ENCODE measurements at regions not wholly inside any gene's neighbourhood (a gene's known extent, or its start where the extent isn't known, plus 50 kb on each side); places are given as distances from the start of the nearest gene placed in this dataset.
"Not testable (repeated sequence)": the region's sequence is repeated elsewhere in the genome, so short reads cannot be mapped to it uniquely, and the experiment has no call there.

DNA sequence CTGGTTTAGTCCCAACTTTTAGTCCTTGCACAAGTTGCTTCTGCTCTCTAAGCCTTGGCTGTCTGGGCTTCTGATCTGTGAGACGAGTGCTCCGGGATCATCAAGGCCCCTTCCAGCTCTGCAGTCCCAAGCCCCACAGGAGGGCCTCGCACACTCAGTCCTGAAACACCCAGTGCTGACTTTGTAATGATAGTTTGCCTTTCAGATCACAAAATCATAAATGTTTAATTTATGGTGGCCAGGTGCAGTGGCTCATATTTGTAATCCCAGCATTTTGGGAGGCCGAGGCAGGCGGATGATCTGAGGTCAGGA is 95.9 kb upstream of the SLC25A48 start:
- ChIA-PET POLR2A (no interaction called here), CTCF (no interaction called here)
- no peak for DNase-seq (ENCODE audit: extremely low spot score)
- TF ChIP-seq, protein P1, sequence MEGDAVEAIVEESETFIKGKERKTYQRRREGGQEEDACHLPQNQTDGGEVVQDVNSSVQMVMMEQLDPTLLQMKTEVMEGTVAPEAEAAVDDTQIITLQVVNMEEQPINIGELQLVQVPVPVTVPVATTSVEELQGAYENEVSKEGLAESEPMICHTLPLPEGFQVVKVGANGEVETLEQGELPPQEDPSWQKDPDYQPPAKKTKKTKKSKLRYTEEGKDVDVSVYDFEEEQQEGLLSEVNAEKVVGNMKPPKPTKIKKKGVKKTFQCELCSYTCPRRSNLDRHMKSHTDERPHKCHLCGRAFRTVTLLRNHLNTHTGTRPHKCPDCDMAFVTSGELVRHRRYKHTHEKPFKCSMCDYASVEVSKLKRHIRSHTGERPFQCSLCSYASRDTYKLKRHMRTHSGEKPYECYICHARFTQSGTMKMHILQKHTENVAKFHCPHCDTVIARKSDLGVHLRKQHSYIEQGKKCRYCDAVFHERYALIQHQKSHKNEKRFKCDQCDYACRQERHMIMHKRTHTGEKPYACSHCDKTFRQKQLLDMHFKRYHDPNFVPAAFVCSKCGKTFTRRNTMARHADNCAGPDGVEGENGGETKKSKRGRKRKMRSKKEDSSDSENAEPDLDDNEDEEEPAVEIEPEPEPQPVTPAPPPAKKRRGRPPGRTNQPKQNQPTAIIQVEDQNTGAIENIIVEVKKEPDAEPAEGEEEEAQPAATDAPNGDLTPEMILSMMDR (IDR thresholded peaks at IDR 0.05; ENCODE audit: control extremely low read depth, extremely low read depth, low read depth, missing control alignments), result no peak

DNA sequence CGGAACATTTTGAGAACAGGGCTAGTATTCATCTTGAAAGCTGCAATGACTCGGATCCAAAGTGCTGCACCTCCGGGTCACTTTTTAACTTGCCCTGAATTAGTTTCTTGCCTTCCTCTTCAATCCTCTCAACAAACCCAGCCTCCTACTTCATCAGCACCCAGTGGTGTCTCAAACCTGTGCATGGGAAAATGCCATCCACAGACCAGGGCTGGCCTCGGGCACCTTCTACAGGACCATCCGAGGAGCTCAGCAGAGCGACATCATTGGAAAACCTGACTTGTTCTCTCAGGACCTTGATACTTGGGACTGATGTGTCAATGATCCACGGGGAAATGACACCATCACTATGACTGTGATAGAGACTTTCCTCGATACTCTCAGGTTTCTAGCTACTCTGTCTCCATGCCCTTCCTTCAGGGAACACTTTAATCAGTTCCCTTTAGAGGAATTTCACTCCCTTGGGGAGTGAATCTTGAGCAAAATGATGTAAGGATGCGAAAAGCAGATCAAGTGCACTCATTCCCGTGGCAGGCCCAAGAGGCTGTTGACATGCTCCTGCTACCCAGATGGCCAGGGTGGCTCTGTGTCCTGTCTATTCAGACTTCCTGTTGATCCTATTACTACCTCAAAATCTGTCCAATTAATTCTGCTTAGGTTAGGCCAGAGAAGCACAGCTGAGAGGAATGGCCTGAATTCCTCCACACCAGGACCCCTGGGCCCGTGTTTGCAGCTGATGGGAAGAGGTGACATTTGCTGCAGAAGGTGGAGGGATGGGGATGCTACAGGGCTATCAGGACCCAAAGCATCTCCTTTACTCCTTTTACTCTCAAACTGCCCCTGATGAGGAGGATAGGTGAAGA is 96.5 kb upstream of the SLC25A48 start:
- TF ChIP-seq, protein P1 (IDR thresholded peaks at IDR 0.05; ENCODE audit: control extremely low read depth, extremely low read depth, low read depth, missing control alignments), result no peak
- ChIA-PET POLR2A (no interaction called here), CTCF (no interaction called here)
- DNase-seq (ENCODE audit: extremely low spot score), result no peak

DNA sequence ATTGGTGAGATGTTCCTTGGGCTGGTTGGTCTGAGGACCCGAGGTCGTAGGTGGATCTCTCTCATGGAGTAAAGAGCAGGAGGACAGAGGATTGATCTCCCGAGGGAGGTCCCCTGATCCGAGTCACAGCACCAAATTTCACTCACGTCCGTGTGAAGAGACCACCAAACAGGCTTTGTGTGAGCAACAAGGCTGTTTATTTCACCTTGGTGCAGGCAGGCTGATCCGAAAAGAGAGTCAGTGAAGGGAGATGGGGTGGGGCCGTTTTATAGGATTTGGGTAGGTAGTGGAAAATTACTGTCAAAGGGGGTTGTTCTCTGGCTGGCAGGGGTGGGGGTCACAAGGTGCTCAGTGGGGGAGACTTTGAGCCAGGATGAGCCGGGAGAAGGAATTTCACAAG is 97.5 kb upstream of the SLC25A48 start:
- CTCF ChIA-PET; POLR2A ChIA-PET; DNase-seq (ENCODE audit: extremely low spot score): not testable (repeated sequence)

DNA sequence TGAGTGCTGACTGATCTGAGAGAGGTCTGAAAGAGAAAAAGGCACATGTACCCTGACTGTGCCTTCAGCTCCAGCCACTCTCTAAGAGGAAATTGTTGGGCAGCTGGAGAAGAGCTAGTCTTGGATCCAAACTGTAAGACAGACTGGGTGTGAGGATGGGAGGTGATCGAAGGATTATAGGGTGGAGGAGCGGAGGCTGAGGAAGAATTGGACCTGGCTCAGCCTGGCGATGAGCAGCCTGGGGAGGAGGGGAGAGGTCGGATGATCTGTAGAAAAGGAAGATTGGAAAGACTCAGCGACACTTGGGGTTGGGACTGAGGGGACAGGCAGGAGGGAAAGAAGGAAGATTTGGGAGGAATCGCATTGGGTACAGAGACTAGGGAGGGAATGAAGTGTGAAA is 98.6 kb upstream of the SLC25A48 start:
- TF ChIP-seq, protein P1 (IDR thresholded peaks at IDR 0.05; ENCODE audit: control extremely low read depth, extremely low read depth, low read depth, missing control alignments), result no peak
- POLR2A ChIA-PET, result no interaction called here
- CTCF ChIA-PET, result no interaction called here
- no peak for DNase-seq (ENCODE audit: extremely low spot score)

DNA sequence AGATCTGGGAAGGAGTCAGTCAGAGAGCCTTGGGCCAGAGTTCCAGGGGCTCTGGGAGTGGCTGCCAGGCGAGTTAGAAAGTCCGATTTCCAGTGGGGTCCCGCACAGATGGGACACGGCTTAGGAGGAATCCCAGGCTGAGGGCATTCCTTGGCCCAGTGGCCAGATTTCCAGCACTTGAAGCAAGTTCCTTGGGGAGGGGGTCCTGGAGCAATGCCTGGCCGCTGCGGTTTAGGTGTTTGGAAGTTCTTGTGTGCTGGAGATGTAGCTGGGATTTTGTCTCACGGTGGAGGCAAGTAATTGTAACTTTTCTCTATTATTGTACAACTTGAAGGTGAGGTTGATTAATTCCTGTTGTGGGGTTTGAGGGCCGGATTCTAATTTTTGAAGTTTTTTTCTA is 99.5 kb upstream of the SLC25A48 start:
- CTCF ChIA-PET; DNase-seq (ENCODE audit: extremely low spot score); POLR2A ChIA-PET: not testable (repeated sequence)

DNA sequence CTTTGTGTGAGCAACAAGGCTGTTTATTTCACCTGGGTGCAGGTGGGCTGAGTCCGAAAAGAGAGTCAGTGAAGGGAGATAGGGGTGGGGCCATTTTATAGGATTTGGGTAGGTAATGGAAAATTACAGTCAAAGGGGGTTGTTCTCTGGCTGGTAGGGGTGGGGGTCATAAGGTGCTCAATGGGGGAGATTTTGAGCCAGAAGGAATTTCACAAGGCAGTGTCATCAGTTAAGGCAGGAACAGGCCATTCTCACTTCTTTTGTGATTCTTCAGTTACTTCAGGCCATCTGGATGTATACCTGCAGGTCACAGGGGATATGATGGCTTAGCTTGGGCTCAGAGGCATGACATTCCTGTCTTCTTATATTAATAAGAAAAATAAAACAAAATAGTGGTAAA is 103.4 kb upstream of the SLC25A48 start:
- POLR2A ChIA-PET; CTCF ChIA-PET; DNase-seq (ENCODE audit: extremely low spot score): not testable (repeated sequence)

DNA sequence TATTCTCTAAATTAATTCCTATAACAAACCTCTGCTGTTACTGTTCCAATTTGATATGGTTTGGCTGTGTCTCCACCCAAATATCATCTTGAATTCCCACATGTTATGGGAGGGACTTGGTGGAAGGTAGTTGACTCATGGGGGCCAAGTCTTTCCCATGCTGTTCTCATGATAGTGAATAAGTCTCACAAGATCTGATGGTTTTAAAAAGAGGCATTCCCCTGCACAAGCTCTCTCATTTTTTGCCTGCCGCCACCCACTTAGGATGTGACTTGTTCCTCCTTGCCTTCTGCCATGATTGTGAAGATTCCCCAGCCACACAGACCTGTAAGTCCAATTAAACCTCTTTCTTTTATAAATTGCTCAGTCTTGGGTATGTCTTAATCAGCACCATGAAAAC is 104.3 kb upstream of the SLC25A48 start:
- POLR2A ChIA-PET; DNase-seq (ENCODE audit: extremely low spot score): not testable (repeated sequence)
- CTCF ChIA-PET, result interaction anchor here (1.9 kb wide), 1 partner anchor 10 kb away, joined by 5 read pairs; no protein-coding TSS in a partner anchor

DNA sequence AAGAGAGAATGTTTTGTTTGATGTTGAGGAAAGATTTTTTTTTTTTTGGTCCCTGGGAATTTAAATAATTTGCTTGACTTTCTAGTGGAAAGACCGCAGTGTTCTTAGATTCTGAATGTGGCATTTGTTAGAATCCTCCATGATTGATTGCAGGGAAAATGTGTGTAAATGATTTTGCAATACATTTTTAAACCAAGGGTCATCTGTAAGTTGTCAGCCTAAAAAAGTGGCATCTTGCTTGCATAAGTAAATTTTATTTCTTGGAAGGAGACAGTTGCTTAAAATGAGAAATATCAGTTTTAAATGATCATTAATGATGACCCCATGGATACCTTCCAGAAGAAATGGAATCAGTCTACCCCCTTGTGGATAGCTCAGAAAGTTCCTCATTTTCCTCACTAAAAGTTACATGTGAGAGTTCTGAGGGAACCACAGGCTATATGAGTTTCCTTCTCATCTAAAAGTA is 105.1 kb upstream of the SLC25A48 start:
- DNase-seq (ENCODE audit: extremely low spot score), result no peak
- ChIA-PET CTCF (interaction anchor here (1.5 to 1.9 kb wide), 2 partner anchors 11 to 164 kb away, joined by 5 to 6 read pairs; no protein-coding TSS in a partner anchor), POLR2A (no interaction called here)
- TF ChIP-seq, protein P1 (IDR thresholded peaks at IDR 0.05; ENCODE audit: control extremely low read depth, extremely low read depth, low read depth, missing control alignments), result no peak

DNA sequence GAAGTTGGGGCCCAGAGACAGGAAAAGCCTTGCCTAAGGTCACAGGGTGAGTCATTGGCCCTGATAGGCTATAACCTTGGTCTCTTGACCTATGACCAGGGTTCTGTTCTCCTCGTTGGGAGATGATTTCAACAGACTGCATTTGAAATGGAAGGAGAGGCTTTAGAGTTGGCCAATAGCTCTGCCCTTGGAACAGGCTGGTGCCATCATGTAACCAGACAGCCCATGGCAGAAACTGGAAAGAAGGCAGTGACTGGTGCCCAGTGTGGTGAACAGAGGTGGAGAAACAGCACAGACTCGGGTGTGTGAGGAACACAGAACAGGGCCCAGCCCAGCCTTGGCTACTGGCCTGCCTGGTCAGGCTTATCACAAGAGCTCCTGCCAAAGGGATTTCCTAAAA is 109.8 kb upstream of the SLC25A48 start:
- POLR2A ChIA-PET, result no interaction called here
- CTCF ChIA-PET, result interaction anchor here (0.9 kb wide), 1 partner anchor 115 kb away, joined by 3 read pairs; no protein-coding TSS in a partner anchor
- TF ChIP-seq, protein P1 (IDR thresholded peaks at IDR 0.05; ENCODE audit: control extremely low read depth, extremely low read depth, low read depth, missing control alignments), result no peak
- DNase-seq (ENCODE audit: extremely low spot score), result no peak
